ENCODE measurements at regions not wholly inside any gene's neighbourhood (a gene's known extent, or its start where the extent isn't known, plus 50 kb on each side); places are given as distances from the start of the nearest gene placed in this dataset.

DNA sequence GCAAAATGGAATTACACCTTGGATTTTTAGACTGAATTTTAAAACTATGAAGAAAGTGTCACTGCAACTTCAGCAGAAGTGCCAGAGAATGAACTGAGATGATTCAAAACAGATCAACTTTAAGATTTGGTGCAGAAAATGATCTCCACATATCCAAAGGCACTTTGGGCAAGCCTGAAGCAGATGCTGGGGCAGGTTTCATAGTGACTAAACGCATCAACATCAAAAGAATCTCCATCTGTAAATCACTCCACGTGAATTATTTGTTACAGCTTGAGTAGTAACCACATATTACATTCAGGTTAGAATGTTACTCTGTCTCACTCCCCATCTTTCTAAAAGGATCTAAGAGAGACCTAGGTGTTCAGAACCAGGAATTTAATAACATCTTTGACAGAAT lies 329.0 kb upstream of the ESRRG start:
- WGBS = 62% methylated on average over 2 of the region's 2 CpGs
- Histone ChIP-seq H3K4me1 (peaks cover 0 to 4% (median 0%) of the 10 kb centered on the region in 4 donors), H3K36me3 (no peaks in the 10 kb centered on the region), H3K27me3 (no peaks in the 10 kb centered on the region), H3K27ac (replicated peaks in 1 of 4) (no peak overlapping the region), H3K9me3 (no peaks in the 10 kb centered on the region), H3K4me3 (no peak overlapping the region)
- intact Hi-C loops (cut with DNase I) = no loop called here
- DNase-seq (ENCODE audit: extremely low spot score) = peak; percentile 1
- TF ChIP-seq, protein P1, sequence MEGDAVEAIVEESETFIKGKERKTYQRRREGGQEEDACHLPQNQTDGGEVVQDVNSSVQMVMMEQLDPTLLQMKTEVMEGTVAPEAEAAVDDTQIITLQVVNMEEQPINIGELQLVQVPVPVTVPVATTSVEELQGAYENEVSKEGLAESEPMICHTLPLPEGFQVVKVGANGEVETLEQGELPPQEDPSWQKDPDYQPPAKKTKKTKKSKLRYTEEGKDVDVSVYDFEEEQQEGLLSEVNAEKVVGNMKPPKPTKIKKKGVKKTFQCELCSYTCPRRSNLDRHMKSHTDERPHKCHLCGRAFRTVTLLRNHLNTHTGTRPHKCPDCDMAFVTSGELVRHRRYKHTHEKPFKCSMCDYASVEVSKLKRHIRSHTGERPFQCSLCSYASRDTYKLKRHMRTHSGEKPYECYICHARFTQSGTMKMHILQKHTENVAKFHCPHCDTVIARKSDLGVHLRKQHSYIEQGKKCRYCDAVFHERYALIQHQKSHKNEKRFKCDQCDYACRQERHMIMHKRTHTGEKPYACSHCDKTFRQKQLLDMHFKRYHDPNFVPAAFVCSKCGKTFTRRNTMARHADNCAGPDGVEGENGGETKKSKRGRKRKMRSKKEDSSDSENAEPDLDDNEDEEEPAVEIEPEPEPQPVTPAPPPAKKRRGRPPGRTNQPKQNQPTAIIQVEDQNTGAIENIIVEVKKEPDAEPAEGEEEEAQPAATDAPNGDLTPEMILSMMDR (IDR thresholded peaks at IDR 0.05) = no peak
- TF ChIP-seq EP300 (IDR thresholded peaks at IDR 0.05) (no peak), POLR2AphosphoS5 (IDR thresholded peaks at IDR 0.05) (no peak), POLR2A (IDR thresholded peaks at IDR 0.05; ENCODE audit: low read depth) (no peak)

GRCh38 chr1:217049721-217050120 lies 326.5 kb upstream of the ESRRG start:
- TF ChIP-seq POLR2A (IDR thresholded peaks at IDR 0.05; ENCODE audit: low read depth) (no peak), POLR2AphosphoS5 (IDR thresholded peaks at IDR 0.05) (no peak), EP300 (IDR thresholded peaks at IDR 0.05) (no peak)
- TF ChIP-seq, protein P1 (IDR thresholded peaks at IDR 0.05) = no peak

DNA sequence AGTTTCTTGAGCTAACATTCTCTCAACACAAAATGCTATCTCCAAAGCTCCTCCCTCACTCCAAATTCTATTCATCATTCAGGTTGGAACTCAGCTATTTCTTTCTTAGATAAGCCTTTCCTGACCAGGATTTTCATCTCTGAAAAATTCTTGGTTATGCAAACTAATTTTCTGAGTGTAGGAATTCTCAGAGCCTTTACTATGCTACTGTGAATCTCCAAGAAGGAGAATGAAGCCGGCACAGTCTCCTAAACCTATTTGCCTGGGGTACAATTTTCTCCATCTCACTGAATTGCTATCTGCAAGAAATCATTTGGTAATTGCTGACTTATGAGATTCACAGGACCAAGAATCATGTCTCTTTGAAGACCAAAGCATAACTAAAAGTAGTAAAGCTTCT lies 325.9 kb upstream of the ESRRG start:
- Histone ChIP-seq H3K36me3 (no peaks in the 10 kb centered on the region), H3K4me1 (no peaks in the 10 kb centered on the region), H3K27ac (replicated peaks in 1 of 4) (no peak overlapping the region), H3K4me3 (no peak overlapping the region), H3K9me3 (no peaks in the 10 kb centered on the region), H3K27me3 (no peaks in the 10 kb centered on the region)
- 95% methylated on average over 1 of the region's 1 CpG for WGBS
- TF ChIP-seq EP300 (IDR thresholded peaks at IDR 0.05) (no peak), POLR2AphosphoS5 (IDR thresholded peaks at IDR 0.05) (no peak), POLR2A (IDR thresholded peaks at IDR 0.05; ENCODE audit: low read depth) (no peak)
- TF ChIP-seq, protein P1 (IDR thresholded peaks at IDR 0.05) = no peak
- intact Hi-C loops (cut with DNase I) = no loop called here
- no peak for DNase-seq (ENCODE audit: extremely low spot score)

More at GRCh38 chr1:217049721-217050120, 326.5 kb upstream of the ESRRG start:
- H3K4me1 ChIP-seq = no peaks in the 10 kb centered on the region
- H3K36me3 ChIP-seq = no peaks in the 10 kb centered on the region
- H3K27me3 ChIP-seq = no peaks in the 10 kb centered on the region
- DNase-seq (ENCODE audit: extremely low spot score) = peak; percentile 7
- H3K9me3 ChIP-seq = no peaks in the 10 kb centered on the region
- H3K4me3 ChIP-seq = no peak overlapping the region
- H3K27ac ChIP-seq (replicated peaks in 1 of 4) = no peak overlapping the region
- intact Hi-C loops (cut with DNase I) = no loop called here
- 68% methylated on average over 2 of the region's 2 CpGs for WGBS

- Histone ChIP-seq H3K27ac (replicated peaks in 1 of 4) (no peak overlapping the region), H3K4me1 (peaks cover 0 to 3% (median 0%) of the 10 kb centered on the region in 4 donors), H3K36me3 (no peaks in the 10 kb centered on the region), H3K9me3 (no peaks in the 10 kb centered on the region), H3K4me3 (no peak overlapping the region), H3K27me3 (no peaks in the 10 kb centered on the region)
- DNase-seq (ENCODE audit: extremely low spot score) = peak; percentile 89
- intact Hi-C loops (cut with DNase I) = no loop called here
- 71% methylated on average over 5 of the region's 5 CpGs for WGBS
- TF ChIP-seq, protein P1 (IDR thresholded peaks at IDR 0.05) = no peak
- no peak for TF ChIP-seq POLR2A (IDR thresholded peaks at IDR 0.05; ENCODE audit: low read depth)
- no peak for TF ChIP-seq POLR2AphosphoS5 (IDR thresholded peaks at IDR 0.05)
- no peak for TF ChIP-seq EP300 (IDR thresholded peaks at IDR 0.05)
Measured at GRCh38 chr1:217048104-217048707, 325.0 kb upstream of the ESRRG start.
